ENCODE measurements at regions not wholly inside any gene's neighbourhood (a gene's known extent, or its start where the extent isn't known, plus 50 kb on each side); places are given as distances from the start of the nearest gene placed in this dataset.
"Not testable (repeated sequence)": the region's sequence is repeated elsewhere in the genome, so short reads cannot be mapped to it uniquely, and the experiment has no call there.

GRCh38 chr1:89436856-89437255, 73.0 kb downstream of the GBP6 start:
- no peak for DNase-seq

DNA sequence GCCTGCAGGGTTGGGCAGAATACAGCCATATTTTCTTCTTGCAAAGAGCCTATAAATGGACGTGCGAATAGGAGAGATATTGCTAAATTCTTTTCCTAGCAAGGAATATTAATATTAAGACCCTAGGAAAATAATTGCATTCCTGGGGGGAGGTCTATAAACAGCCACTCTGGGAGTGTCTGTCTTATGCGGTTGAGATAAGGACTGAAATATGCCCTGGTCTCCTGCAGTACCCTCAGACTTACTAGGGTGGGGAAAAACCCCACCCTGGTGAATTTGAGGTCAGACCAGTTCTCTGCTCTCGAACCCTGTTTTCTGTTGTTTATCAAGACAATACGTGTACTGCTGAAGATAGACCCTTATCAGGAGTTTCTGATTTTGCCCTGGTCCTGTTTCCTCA, 74.4 kb downstream of the GBP6 start:
- DNase-seq: not testable (repeated sequence)

GRCh38 chr1:89440911-89441310, 77.1 kb downstream of the GBP6 start:
- no peak for DNase-seq

DNA sequence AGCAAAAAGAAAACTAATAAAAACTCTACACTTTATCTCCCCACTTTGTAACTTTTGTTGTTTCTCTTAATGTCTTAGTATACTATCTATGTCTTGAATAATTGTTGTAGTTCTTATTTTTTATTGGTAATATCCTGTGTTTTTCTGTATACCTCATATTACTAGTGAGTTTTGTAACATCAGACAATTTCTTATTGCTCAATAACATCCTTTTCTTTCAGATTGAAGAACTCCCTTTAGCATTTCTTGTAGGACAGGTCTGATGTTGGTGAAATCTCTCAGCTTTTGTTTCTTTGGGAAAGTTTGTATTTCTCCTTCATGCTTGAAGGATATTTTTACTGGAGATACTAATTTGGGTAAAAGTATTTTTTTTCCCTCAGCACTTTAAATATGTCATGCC, 79.8 kb upstream of the LRRC8B start:
- peak; percentile 80 to 88 for DNase-seq

DNA sequence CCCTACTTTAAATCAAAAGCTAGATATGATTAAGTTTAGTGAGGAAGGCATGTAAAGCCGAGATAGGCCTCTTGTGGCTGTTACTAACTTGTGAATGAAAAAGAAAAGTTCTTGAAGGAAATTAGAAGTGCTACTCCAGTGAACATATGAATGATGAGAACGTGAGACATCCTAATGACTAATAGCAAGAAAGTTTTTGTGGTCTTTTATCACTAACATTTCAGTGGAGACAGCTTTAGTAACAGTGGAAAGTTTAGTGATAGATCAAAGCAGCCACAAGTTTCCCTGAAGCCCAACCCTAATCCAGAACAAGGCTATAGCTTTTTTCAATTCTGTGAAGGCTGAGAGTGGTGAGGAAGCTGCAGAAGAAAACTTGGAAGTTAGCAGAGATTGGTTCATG, 73.6 kb upstream of the LRRC8B start:
- peak; percentile 11 to 31 for DNase-seq

- no peak for DNase-seq
Observed at GRCh38 chr1:89453123-89453972, 71.3 kb upstream of the LRRC8B start.

DNA sequence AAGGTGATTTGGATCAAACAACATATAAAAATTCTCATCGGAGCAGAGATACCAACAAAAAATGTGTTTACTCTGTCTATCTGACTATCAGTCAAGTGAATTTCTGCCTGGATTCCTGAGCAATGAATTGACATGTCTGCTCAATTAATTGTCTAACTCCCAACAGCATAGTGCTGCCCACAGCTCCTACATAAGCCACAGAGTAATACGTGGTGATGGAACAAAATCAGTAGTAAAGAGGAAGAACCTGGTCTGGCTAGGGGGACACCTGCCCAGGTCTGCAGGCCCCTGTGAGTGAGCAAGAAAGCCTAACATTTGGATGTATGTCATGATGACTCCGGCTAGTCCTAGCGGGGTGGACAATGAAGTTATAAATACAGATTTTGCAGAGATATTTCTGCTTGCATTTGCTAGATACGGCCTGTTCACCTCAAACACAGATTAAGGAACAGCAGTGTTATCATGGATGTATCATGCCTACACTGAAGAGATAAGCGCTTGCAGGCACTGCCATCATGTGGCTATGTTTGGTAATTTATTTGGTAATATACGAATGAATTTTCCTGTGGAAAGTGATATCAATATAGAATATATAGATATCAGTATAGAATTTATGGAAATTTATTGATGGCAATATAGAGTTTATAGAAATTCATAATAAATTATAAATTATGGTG, 69.6 kb upstream of the LRRC8B start:
- peak; percentile 54 to 87 for DNase-seq

GRCh38 chr1:89457046-89457445, 67.6 kb upstream of the LRRC8B start:
- DNase-seq: no peak

DNA sequence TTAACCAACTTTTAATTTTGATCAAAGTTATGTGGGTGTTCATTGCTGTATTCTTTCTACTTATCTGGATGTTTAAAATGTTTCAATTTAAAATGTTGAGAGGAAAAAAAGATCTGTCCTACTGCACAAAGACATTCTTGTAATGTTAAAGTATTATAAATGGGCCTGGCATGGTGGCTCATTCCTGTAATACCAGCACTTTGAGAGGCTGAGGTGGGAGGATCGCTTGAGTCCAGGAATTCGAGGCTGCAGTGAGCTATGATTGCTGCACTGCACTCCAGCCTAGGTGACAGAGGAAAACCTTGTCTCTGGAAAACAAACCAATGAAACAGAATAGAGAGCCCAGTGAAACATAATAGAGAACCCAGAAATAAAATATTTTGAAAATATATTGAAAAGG, 65.5 kb upstream of the LRRC8B start:
- DNase-seq: no peak

- DNase-seq: peak; percentile 10 to 18
Observed at GRCh38 chr1:89460325-89460724, 64.3 kb upstream of the LRRC8B start.

DNA sequence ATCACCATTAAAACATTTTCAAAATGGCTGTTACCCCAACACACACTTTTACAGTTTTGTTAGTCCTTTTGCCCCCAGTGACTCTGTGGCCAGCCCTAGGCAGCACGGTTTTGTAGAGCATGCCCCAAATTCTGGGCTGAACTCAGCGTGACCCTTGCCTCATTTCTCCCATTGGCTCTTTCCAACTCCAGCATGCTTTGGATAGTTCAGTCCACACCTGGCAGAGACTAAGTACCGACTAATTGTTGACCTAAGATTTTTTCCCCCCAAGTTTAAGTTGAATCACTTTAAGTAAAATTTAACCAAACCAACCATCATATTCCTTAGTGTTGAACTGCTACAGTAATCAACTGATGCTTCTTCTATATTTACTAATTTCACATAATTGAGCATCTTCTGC, 62.4 kb upstream of the LRRC8B start:
- DNase-seq: no peak

GRCh38 chr1:89464008-89464407, 60.6 kb upstream of the LRRC8B start:
- no peak for DNase-seq

- DNase-seq: no peak
Observed at GRCh38 chr1:89465201-89465600, 59.4 kb upstream of the LRRC8B start.

DNA sequence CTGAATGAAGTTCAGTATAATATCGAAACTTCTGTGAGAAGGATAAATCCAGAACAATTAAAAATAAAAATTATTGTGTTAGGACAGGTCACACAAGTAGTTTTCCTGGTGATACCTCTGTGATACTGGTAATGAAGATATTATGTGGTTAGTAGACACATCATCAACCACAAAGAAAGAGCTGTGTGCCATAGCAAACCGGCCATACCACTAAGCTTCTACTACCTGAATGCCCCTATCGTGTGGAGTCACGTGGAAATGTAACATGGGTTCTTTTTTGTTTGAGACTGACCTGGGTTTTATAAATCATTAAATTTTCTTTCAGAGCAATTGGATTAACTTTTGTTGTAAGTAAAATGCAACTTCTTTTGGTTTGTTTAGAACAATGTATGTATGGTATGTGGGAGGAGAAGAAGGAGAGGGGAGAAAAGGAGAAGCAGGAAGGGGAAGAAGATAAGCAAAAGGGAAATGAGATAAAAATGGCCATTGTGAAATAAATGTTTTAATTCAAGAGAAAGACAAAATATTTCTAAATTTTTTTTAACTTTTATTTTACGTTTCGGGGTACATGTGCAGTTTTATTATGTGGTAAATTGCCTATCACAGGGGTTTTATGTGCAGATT, 58.2 kb upstream of the LRRC8B start:
- DNase-seq: peak; percentile 20 to 38

DNA sequence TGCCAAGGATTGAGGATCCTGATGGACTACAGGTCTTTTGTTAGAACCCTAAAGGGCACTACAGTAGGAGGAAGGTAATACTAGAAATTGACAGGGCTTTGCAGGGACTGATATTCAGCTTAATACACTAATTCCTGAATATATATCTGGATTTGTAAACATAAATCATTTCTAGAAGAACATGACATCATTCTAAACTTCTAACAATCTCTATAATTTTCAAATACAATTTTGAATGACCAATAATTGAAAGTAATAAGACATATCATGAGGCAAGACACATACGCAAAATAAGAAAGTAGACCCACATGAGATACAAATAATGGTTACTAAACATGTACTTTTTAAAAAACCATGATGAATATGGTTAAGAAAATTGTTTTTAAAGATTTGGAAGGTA, 52.4 kb upstream of the LRRC8B start:
- DNase-seq: no peak

DNA sequence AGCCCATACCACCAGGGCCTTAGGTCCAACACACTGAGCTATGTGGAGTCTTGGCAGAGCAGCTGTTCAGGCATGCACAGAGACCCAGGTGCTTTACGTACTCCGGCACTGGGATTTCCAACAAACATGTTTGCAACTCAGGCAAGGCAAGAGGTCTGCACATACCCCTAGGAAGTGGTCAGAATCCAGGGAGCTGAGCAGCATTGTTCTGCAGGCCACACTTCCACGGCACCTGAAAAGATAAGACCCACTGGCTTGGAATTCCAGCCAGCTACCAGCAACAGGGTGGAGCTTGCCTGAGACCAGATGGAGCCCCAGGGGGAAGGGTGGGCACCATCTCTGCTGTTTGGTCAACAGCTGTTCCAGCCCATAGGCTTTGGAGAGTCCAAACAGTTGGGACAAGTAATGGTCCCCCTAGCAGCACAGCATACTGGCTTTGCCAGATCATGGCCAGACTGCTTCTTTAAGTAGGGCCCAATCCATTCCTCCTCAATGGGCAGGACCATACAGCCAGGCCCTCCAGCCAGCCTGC, 51.7 kb upstream of the LRRC8B start:
- no peak for DNase-seq
